OCI-LY7 (cell line): ENCODE measurements at regions not wholly inside any gene's neighbourhood (a gene's known extent, or its start where the extent isn't known, plus 50 kb on each side); places are given as distances from the start of the nearest gene placed in this dataset.

ENCODE experiments used
- CTCF ChIP-seq: fragments of 200-600 bp; sonication (generic); conservative IDR thresholded peaks from 2 replicates; pipeline ENCODE4 v1.5.1; 2014; ENCODE audit warnings: mild to moderate bottlenecking, antibody characterized with exemption, low read length, moderate library complexity, mixed read lengths
- EZH2phosphoT487 ChIP-seq: fragments of 200-600 bp; sonication (generic); IDR thresholded peaks from 2 replicates; pipeline ENCODE4 v1.6.1; 2018; ENCODE audit warnings: low read depth, borderline replicate concordance, mild to moderate bottlenecking, mixed run types, antibody characterized with exemption, low read length, moderate library complexity, mixed read lengths

- no peak for TF ChIP-seq CTCF
- no peak for TF ChIP-seq EZH2phosphoT487
These were observed 711.8 kb downstream of the DCDC2C start for GRCh38 chr2:4415171-4415570.
